Stomach (tissue), 4 donors: ENCODE measurements at regions not wholly inside any gene's neighbourhood (a gene's known extent, or its start where the extent isn't known, plus 50 kb on each side); places are given as distances from the start of the nearest gene placed in this dataset.

ENCODE experiments used
- EP300 ChIP-seq: sonication (generic); formaldehyde crosslinking; IDR thresholded peaks from one replicate; pipeline ENCODE4 v1.6.1; 2017; ENCODE audit warnings: antibody characterized with exemption
- POLR2A ChIP-seq, 4 donors: fragments of 450-650 bp; IDR thresholded peaks; one replicate each; pipeline ENCODE4 v1.6.1; 2016; ENCODE audit warnings: antibody characterized with exemption in 4 of 4, control low read depth in 2 of 4, mild to moderate bottlenecking in 1 of 4, moderate library complexity in 1 of 4
- TF ChIP-seq, protein P1 (sequence below), 7 experiments: fragments of 450-650 bp in 4 of 7; fragments of 200-600 bp in 3 of 7; sonication (generic) in 3 of 7; IDR thresholded peaks; one replicate each; pipeline ENCODE4 v1.5.1; 2016 to 2019; ENCODE audit warnings: antibody characterized with exemption in 7 of 7, control low read depth in 2 of 7, mild to moderate bottlenecking in 1 of 7

- TF ChIP-seq POLR2A (IDR thresholded peaks at IDR 0.05), result no peak
- TF ChIP-seq, protein P1, sequence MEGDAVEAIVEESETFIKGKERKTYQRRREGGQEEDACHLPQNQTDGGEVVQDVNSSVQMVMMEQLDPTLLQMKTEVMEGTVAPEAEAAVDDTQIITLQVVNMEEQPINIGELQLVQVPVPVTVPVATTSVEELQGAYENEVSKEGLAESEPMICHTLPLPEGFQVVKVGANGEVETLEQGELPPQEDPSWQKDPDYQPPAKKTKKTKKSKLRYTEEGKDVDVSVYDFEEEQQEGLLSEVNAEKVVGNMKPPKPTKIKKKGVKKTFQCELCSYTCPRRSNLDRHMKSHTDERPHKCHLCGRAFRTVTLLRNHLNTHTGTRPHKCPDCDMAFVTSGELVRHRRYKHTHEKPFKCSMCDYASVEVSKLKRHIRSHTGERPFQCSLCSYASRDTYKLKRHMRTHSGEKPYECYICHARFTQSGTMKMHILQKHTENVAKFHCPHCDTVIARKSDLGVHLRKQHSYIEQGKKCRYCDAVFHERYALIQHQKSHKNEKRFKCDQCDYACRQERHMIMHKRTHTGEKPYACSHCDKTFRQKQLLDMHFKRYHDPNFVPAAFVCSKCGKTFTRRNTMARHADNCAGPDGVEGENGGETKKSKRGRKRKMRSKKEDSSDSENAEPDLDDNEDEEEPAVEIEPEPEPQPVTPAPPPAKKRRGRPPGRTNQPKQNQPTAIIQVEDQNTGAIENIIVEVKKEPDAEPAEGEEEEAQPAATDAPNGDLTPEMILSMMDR (IDR thresholded peaks at IDR 0.05), result no peak
- TF ChIP-seq EP300, result no peak
Measured at GRCh38 chr3:36175916-36176461, 204.3 kb upstream of the STAC start.
